ENCODE measurements at regions not wholly inside any gene's neighbourhood (a gene's known extent, or its start where the extent isn't known, plus 50 kb on each side); places are given as distances from the start of the nearest gene placed in this dataset.

DNA sequence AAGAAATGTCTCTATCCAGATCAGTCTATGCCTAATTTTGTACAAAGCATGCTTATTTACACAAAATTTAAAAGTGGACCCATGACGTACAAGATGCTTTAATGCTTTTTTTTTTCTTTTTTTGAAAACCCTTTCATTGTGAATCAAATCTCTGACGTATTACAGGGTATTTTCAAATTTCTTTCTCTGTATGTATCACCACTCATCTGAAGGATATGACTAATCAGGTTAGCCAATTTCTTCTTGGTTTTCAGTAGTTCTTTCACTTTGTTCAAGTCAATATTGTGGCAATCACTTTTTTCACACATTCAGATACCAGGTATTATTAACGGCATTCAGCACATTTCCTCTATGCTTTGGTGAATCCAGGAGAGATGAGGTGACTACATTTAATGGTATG lies 685.3 kb downstream of the TRHDE start:
- TF ChIP-seq, protein P1, sequence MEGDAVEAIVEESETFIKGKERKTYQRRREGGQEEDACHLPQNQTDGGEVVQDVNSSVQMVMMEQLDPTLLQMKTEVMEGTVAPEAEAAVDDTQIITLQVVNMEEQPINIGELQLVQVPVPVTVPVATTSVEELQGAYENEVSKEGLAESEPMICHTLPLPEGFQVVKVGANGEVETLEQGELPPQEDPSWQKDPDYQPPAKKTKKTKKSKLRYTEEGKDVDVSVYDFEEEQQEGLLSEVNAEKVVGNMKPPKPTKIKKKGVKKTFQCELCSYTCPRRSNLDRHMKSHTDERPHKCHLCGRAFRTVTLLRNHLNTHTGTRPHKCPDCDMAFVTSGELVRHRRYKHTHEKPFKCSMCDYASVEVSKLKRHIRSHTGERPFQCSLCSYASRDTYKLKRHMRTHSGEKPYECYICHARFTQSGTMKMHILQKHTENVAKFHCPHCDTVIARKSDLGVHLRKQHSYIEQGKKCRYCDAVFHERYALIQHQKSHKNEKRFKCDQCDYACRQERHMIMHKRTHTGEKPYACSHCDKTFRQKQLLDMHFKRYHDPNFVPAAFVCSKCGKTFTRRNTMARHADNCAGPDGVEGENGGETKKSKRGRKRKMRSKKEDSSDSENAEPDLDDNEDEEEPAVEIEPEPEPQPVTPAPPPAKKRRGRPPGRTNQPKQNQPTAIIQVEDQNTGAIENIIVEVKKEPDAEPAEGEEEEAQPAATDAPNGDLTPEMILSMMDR (IDR thresholded peaks at IDR 0.05 in 8 of 11, conservative IDR thresholded peaks at IDR 0.05 in 3 of 11), result no peak
- TF ChIP-seq POLR2AphosphoS5 (IDR thresholded peaks at IDR 0.05) (no peak), POLR2A (IDR thresholded peaks at IDR 0.05) (no peak)

Measured in spleen (tissue), 7 donors.